GM19025 (cell line): ENCODE measurements at regions not wholly inside any gene's neighbourhood (a gene's known extent, or its start where the extent isn't known, plus 50 kb on each side); places are given as distances from the start of the nearest gene placed in this dataset.
"Not testable (repeated sequence)": the region's sequence is repeated elsewhere in the genome, so short reads cannot be mapped to it uniquely, and the experiment has no call there.

Experiments used
- ATAC-seq: cut with Tn5 transposase; IDR thresholded peaks from one replicate; pipeline ENCODE4 v1.9.1; 2021; ENCODE audit warnings: mild to moderate bottlenecking, low read depth, moderate library complexity; ENCODE audit not compliant: unreplicated experiment

DNA sequence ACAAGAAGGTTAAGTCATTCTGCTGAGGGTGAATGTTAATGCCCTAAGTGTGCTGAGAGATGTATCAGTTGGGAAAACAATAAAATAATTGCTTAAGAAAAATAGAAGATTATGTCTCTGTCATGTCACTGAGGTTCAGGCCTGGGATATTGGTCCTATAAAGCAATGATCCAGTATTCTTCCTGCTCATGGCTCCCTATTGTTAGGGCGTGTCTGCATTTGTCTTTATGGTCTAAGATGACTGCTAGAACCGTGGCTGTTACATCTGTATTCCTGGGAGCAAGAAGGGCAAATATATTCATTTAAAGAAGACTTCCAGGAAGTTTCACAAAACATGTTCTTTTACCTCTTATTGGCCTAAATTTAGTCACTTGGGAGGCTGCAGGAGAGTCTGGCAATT is 125.0 kb downstream of the KCNE4 start:
- no peak for ATAC-seq

DNA sequence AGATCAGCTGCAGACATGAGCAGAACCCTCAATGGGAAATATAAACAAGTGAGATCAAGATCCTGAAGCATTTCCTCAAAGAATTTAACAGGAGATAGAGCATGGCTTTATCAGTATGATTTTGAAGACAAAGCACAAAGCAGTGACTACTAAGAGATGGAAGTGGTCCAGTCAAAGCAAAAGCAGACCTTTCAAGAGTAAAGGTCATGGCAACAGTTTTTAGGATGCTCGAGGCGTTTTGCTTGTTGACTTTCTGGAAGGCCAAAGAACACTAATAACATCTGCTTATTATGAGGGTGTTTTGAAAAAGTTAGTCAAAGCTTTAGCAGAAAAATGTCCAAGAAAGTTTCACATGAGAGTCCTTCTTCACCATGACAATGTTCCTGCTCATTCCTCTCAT is 128.5 kb downstream of the KCNE4 start:
- no peak for ATAC-seq

GRCh38 chr2:223181561-223181960 is 129.6 kb downstream of the KCNE4 start:
- ATAC-seq = no peak

GRCh38 chr2:223182356-223182755 is 130.4 kb downstream of the KCNE4 start:
- no peak for ATAC-seq

DNA sequence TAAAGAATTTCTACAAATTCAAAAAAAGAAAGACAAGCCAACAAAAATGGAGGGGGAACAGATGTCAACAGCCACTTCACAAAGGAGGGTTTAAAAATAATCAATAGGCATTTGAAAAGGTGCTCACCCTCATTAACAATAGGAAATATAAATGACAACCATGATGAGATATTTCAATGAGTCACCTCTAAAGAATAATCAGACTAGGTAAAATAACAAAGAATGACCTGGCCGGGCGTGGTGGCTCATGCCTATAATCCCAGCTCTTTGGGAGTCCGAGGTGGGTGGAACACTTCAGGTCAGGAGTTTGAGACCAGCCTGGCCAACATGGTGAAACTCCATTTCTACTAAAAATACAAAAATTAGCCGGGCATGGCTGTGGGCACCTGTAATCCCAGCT is 133.6 kb downstream of the KCNE4 start:
- no peak for ATAC-seq

GRCh38 chr2:223187256-223187655 is 135.3 kb downstream of the KCNE4 start:
- ATAC-seq = no peak

DNA sequence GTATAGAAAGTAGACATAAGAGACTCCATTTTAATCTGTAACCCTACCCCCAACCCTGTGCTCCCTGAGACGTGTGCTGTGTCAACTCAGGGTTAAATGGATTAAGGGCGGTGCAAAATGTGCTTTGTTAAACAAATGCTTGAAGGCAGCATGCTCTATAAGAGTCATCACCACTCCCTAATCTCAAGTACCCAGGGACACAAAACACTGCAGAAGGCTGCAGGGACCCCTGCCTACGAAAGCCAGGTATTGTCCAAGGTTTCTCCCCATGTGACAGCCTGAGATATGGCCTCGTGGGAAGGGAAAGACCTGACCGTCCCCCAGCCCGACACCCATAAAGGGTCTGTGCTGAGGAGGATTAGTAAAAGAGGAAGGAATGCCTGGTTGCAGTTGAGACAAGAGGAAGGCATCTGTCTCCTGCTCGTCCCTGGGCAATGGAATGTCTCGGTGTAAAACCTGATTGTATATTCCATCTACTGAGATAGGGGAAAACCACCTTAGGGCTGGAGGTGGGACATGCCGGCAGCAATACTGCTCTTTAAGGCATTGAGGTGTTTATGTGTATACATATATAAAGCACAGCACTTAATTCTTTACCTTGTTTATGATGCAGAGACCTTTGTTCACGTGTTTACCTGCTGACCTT is 138.7 kb downstream of the KCNE4 start:
- ATAC-seq = not testable (repeated sequence)

- no peak for ATAC-seq
Measured at GRCh38 chr2:223196331-223196730, 144.3 kb downstream of the KCNE4 start.

DNA sequence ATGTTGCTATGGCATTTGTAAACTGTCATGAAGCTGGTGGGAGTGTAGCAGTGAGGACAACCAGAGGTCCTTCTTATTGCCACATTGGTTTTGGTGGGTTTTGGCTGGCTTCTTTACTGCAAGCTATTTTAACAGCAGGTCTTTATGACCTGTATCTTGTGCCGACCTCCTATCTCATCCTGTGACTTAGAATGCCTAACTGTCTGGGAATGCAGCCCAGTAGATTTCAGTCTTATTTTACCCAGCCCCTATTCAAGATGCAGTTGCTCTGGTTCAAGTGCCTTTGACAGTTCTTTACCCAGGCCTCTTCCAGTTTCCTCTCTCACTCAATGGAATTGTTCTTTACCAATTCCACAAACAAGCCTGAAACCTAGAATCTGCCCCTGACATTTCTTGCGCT is 145.1 kb downstream of the KCNE4 start:
- no peak for ATAC-seq

- no peak for ATAC-seq
Measured at GRCh38 chr2:223199531-223200515, 147.8 kb downstream of the KCNE4 start.

DNA sequence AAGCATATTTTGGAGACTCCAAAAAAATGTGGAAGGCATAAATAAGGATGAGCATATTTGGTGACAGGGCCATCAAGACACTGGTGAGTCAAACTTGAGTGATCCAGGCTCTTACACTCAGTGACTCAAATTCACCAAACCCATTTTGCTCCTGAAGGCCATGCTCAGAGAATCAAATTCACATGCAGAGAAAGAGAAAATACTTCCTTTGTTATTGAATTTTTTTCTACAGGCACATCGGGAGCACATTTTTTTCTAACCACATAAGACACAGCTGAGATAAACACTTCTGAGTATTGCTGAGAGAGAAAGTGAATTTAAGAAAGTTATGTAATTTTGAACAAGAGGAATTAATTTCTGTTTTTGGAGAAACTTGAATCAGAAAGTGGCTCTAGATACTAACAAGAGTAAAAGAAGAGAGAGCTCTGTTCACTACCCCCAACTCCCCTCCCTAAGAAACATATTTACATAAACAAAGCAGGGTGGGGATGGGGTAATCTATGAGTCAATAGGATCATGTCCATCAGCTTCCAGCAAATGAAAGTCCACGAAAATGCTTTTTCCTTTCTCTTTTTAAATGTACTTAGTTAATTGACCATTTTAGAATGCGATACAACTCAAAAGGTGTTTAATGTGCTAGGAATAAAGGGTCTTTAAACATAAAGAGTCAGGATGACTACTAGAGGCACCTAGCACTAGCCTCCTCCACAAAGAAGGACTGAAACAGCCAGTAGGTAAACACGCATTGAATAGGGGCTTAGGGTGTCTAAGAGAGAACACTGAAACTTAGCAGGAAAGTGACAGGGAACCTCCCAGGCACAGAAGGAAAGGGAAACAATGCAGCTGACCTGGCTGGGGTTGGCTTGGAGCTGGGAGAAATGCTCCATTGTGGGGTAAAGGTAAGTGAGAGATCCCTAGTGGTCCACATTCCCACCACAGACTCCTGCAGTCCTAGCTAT is 152.3 kb downstream of the KCNE4 start:
- ATAC-seq = no peak

- no peak for ATAC-seq
Measured at GRCh38 chr2:223210489-223210888, 158.5 kb downstream of the KCNE4 start.

DNA sequence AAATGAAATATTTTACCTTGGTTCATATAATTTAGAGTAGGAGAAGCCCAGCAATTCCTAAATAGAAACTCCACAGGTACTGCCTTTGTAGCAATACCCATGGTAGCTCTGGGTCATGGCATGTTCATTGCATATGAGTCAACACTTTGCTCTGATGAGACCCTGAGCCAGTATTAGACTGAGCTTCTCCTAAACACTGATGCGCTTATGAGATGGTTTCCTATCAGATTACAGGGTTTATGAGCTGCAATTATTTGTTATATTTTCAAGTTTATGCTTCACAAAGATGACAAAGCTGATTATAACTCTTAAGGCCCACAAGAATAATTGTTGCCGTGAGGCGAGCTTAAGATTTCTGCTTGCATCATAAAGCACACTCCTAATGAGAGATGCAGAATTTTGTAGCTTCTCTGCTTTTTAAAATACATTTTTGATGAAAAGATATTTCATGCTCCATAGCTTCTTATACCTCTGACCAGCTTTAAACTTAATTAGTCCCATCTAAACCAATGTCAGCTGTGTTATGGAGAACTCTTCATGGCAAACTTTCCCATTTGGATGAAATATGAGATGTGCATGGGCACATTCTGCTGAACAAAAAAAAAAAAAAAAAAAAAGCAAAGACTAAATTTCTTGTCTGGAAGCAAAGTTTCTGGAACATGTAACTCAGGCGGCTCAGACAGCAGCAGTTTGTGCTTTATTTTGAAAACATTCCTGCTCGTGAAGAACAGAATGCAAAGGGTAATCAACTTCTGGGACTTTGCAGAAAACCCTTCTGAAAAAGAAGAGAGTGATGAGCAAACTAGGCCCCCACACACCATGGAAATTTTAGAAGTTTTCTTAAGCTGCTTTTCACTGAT is 162.6 kb downstream of the KCNE4 start:
- no peak for ATAC-seq

- no peak for ATAC-seq
Measured at GRCh38 chr2:223215254-223215516, 163.2 kb downstream of the KCNE4 start.

- ATAC-seq = no peak
Measured at GRCh38 chr2:223217373-223217772, 165.4 kb downstream of the KCNE4 start.

DNA sequence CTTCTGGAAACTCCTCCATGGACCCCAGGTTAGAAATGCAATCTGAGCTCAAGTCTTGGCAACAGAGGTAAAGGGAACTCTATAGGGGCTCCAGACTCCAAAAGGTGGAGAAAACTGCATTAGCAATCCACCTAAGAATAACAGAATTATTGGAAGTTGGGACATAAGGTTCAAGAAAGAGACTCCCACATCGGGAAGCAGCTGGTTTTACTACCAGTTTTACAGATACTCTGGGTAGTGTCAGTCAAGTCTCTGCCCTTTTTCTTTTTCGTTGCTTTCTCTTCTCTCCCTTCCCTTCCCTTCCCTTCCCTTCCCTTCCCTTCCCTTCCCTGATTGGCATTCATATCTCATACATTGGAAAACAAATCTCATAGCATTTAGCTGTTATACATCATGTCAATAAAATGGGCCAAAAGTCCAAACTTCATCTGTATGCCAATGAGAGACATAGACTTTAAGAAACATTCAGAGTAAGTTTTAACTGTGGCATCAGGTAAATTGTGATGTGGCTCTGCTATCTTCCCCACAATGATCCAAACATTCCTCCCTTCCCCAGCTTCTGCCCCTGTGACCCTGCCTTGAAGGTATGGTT is 166.7 kb downstream of the KCNE4 start:
- ATAC-seq = no peak

DNA sequence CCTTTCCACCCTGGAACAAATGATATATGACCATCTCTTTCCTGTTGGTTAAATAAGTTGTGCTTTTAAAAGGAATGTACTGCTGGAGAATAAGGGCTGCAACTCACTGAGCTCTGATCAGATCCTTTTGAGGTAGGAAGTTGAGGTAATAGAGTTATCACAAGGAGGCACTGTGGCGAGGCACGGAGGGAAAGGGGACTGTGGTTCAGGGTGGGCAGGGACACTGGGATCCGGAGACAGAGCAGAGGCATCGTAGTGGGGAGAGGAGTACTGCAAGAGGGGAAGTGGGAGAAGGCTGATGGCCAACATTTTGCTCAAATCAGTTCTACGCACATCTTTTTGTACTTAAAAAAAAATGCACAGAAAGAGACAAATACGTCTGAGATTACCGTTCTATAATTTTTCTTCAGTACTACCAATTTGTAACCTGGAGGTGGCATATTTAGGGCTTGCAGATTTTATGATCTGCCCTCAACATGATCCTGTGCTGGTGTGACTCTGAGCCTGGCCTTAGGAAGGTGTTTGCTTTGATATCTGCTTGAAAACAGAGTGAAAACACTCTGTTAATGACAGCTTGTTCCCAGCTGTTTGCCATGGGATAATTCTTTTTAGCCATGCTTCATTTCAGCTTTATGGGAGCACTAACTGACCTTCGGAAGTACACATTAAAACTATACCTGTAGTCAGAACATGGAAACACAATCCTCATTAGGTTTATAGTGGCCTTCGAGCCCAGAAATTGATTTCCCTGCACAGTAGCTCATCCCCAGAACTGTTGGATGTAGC is 168.1 kb downstream of the KCNE4 start:
- ATAC-seq = no peak

DNA sequence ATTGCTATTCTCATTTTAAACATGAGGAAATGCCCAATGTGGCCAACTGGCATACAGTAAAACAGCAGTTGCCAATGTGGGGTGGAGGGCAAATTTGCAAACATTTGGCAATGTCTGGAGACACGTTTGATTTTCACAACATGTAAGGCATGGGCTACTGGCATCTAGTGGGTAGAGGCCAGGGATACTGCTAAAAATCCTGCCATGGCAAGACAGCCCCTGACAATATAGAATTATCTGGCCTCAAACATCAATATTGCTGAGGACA is 168.6 kb downstream of the KCNE4 start:
- ATAC-seq = no peak

GRCh38 chr2:223221139-223221835 is 169.3 kb downstream of the KCNE4 start:
- no peak for ATAC-seq
